ENCODE measurements at regions not wholly inside any gene's neighbourhood (a gene's known extent, or its start where the extent isn't known, plus 50 kb on each side); places are given as distances from the start of the nearest gene placed in this dataset.

GRCh38 chr17:53141731-53142130 is 681.0 kb upstream of the KIF2B start:
- CTCF ChIA-PET = no interaction called here
- H3K27me3 Mint-ChIP-seq = no peaks in the 10 kb centered on the region
- TF ChIP-seq CTCF (IDR thresholded peaks at IDR 0.05) = no peak

GRCh38 chr17:53141280-53141679 is 681.4 kb upstream of the KIF2B start:
- CTCF ChIA-PET = no interaction called here
- POLR2A ChIA-PET = no interaction called here
- TF ChIP-seq CTCF (IDR thresholded peaks at IDR 0.05) = no peak
- H3K27ac Mint-ChIP-seq = no peak overlapping the region
- intact Hi-C loops (cut with micrococcal nuclease) = no loop called here
- H3K27me3 Mint-ChIP-seq = no peaks in the 10 kb centered on the region
- no peaks in the 10 kb centered on the region for H3K36me3 Mint-ChIP-seq (ENCODE audit: low read depth)
- DNase-seq = no peak
- no peak overlapping the region for H3K4me3 Mint-ChIP-seq
- H3K4me1 Mint-ChIP-seq (ENCODE audit: low read depth) = no peaks in the 10 kb centered on the region
- ATAC-seq = no peak
- H3K9me3 Mint-ChIP-seq = no peaks in the 10 kb centered on the region

More at GRCh38 chr17:53141731-53142130, 681.0 kb upstream of the KIF2B start:
- no peaks in the 10 kb centered on the region for H3K4me1 Mint-ChIP-seq (ENCODE audit: low read depth)
- no peak overlapping the region for H3K27ac Mint-ChIP-seq
- DNase-seq (no peak), ATAC-seq (no peak)
- H3K4me3 Mint-ChIP-seq = no peak overlapping the region
- H3K9me3 Mint-ChIP-seq = no peaks in the 10 kb centered on the region
- POLR2A ChIA-PET = no interaction called here
- no peaks in the 10 kb centered on the region for H3K36me3 Mint-ChIP-seq (ENCODE audit: low read depth)
- intact Hi-C loops (cut with micrococcal nuclease) = no loop called here

GRCh38 chr17:53137869-53138268 is 684.9 kb upstream of the KIF2B start:
- ChIA-PET POLR2A (no interaction called here), CTCF (no interaction called here)
- ATAC-seq = no peak
- intact Hi-C loops (cut with micrococcal nuclease) = no loop called here
- Mint-ChIP-seq H3K4me1 (ENCODE audit: low read depth) (no peaks in the 10 kb centered on the region), H3K27me3 (no peaks in the 10 kb centered on the region), H3K4me3 (no peak overlapping the region), H3K9me3 (no peaks in the 10 kb centered on the region), H3K27ac (no peak overlapping the region), H3K36me3 (ENCODE audit: low read depth) (no peaks in the 10 kb centered on the region)
- no peak for TF ChIP-seq CTCF (IDR thresholded peaks at IDR 0.05)
- DNase-seq = no peak

GRCh38 chr17:53135969-53136368 is 686.8 kb upstream of the KIF2B start:
- intact Hi-C loops (cut with micrococcal nuclease) = no loop called here
- DNase-seq = no peak
- H3K9me3 Mint-ChIP-seq = no peaks in the 10 kb centered on the region
- H3K27me3 Mint-ChIP-seq = no peaks in the 10 kb centered on the region
- ChIA-PET CTCF (no interaction called here), POLR2A (no interaction called here)
- no peak for TF ChIP-seq CTCF (IDR thresholded peaks at IDR 0.05)
- no peaks in the 10 kb centered on the region for H3K36me3 Mint-ChIP-seq (ENCODE audit: low read depth)
- no peak for ATAC-seq
- no peak overlapping the region for H3K4me3 Mint-ChIP-seq
- H3K27ac Mint-ChIP-seq = no peak overlapping the region
- no peaks in the 10 kb centered on the region for H3K4me1 Mint-ChIP-seq (ENCODE audit: low read depth)

- Mint-ChIP-seq H3K27ac (no peak overlapping the region), H3K4me1 (ENCODE audit: low read depth) (no peaks in the 10 kb centered on the region), H3K4me3 (no peak overlapping the region), H3K9me3 (no peaks in the 10 kb centered on the region), H3K36me3 (ENCODE audit: low read depth) (no peaks in the 10 kb centered on the region), H3K27me3 (no peaks in the 10 kb centered on the region)
- TF ChIP-seq CTCF (IDR thresholded peaks at IDR 0.05) = no peak
- ChIA-PET POLR2A (no interaction called here), CTCF (no interaction called here)
- no peak for ATAC-seq
- no peak for DNase-seq
- intact Hi-C loops (cut with micrococcal nuclease) = no loop called here
These were observed 688.2 kb upstream of the KIF2B start for GRCh38 chr17:53134548-53134947.

Data from activated CD8-positive, alpha-beta T cell treated with anti-CD3 and anti-CD28 coated beads for 36 hours (primary cell).